ENCODE measurements at regions not wholly inside any gene's neighbourhood (a gene's known extent, or its start where the extent isn't known, plus 50 kb on each side); places are given as distances from the start of the nearest gene placed in this dataset.
"Not testable (repeated sequence)": the region's sequence is repeated elsewhere in the genome, so short reads cannot be mapped to it uniquely, and the experiment has no call there.

GRCh38 chr20:52062452-52063209, 128.9 kb downstream of the ZFP64 start:
- H3K27me3 ChIP-seq: no peaks in the 10 kb centered on the region
- TF ChIP-seq CTCF (IDR thresholded peaks at IDR 0.05; ENCODE audit: low read depth, low read length): no peak
- H3K9me3 ChIP-seq (ENCODE audit: low read depth): no peaks in the 10 kb centered on the region
- no peak overlapping the region for H3K4me3 ChIP-seq
- no peak overlapping the region for H3K27ac ChIP-seq
- H3K4me1 ChIP-seq (ENCODE audit: low read depth): no peaks in the 10 kb centered on the region
- no peak for DNase-seq (ENCODE audit: low read depth in 1 of 2, low spot score in 1 of 2)
- H3K36me3 ChIP-seq: no peaks in the 10 kb centered on the region

GRCh38 chr20:52060794-52061714, 130.5 kb downstream of the ZFP64 start:
- peak; percentile 30 to 59 for DNase-seq (ENCODE audit: low read depth in 1 of 2, low spot score in 1 of 2)
- TF ChIP-seq CTCF (IDR thresholded peaks at IDR 0.05; ENCODE audit: low read depth, low read length): peak; percentile 47
- Histone ChIP-seq H3K9me3 (ENCODE audit: low read depth) (peaks cover 3% of the 10 kb centered on the region), H3K27ac (no peak overlapping the region), H3K36me3 (no peaks in the 10 kb centered on the region), H3K4me1 (ENCODE audit: low read depth) (no peaks in the 10 kb centered on the region), H3K4me3 (no peak overlapping the region), H3K27me3 (no peaks in the 10 kb centered on the region)

- DNase-seq (ENCODE audit: low read depth in 1 of 2, low spot score in 1 of 2); H3K27me3 ChIP-seq; H3K4me3 ChIP-seq; H3K27ac ChIP-seq; H3K9me3 ChIP-seq (ENCODE audit: low read depth); H3K4me1 ChIP-seq (ENCODE audit: low read depth); H3K36me3 ChIP-seq: not testable (repeated sequence)
These were observed 134.4 kb downstream of the ZFP64 start for GRCh38 chr20:52057133-52057532.

GRCh38 chr20:52056203-52057062, 135.1 kb downstream of the ZFP64 start:
- Histone ChIP-seq H3K27me3 (no peaks in the 10 kb centered on the region), H3K4me3 (no peak overlapping the region), H3K4me1 (ENCODE audit: low read depth) (no peaks in the 10 kb centered on the region), H3K9me3 (ENCODE audit: low read depth) (peaks cover 3% of the 10 kb centered on the region), H3K27ac (no peak overlapping the region), H3K36me3 (no peaks in the 10 kb centered on the region)
- TF ChIP-seq CTCF (IDR thresholded peaks at IDR 0.05; ENCODE audit: low read depth, low read length): no peak
- DNase-seq (ENCODE audit: low read depth in 1 of 2, low spot score in 1 of 2): peak in 1 of 2 donors; percentile 64

GRCh38 chr20:52054123-52054522, 137.5 kb downstream of the ZFP64 start:
- Histone ChIP-seq H3K27me3 (no peaks in the 10 kb centered on the region), H3K4me3 (no peak overlapping the region), H3K36me3 (no peaks in the 10 kb centered on the region), H3K4me1 (ENCODE audit: low read depth) (no peaks in the 10 kb centered on the region), H3K27ac (no peak overlapping the region), H3K9me3 (ENCODE audit: low read depth) (peaks cover 3% of the 10 kb centered on the region)
- no peak for DNase-seq (ENCODE audit: low read depth in 1 of 2, low spot score in 1 of 2)
- no peak for TF ChIP-seq CTCF (IDR thresholded peaks at IDR 0.05; ENCODE audit: low read depth, low read length)

Data from cardiac muscle cell (in vitro differentiated cells and primary cell).